Bone marrow (tissue), 2 donors: ENCODE measurements at regions not wholly inside any gene's neighbourhood (a gene's known extent, or its start where the extent isn't known, plus 50 kb on each side); places are given as distances from the start of the nearest gene placed in this dataset.

Source experiments
- DNase-seq, 2 donors: peaks; one replicate each; lab custom pipeline; 2025; lab: John Stamatoyannopoulos, UW

DNA sequence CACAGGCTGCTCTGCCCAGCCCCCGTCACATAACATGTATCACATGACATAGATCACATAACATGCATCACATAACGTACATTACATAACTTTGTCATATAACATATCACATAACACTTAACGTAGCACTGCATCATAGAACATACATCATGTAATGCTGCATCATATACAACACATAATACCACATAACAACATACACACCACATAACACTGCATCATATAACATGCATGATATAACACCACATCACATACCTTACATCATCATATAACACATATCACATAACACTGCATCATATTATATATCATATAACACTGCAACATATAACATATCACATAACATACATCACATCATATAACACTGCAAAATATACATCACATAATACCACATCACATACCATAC is 83.8 kb downstream of the AXIN2 start:
- no peak for DNase-seq

DNA sequence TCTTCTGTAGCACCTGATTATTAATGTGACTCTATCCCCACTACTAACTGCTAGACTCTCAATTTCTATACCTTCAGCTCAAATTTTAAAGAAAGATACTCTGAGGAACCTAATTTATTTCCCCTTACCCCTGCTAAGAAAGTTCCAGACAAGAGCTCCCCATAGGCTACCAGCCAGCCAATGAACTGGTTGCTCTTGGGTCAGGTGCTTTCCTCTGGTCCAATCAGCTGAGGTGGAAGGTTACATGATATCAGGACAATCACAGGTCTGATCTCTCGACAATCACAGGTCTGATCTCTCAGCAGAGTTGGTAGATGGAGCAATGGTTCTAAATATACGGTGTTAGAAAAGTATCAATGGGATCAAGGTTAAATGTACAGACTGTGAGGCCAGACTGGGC is 86.8 kb downstream of the AXIN2 start:
- no peak for DNase-seq

DNA sequence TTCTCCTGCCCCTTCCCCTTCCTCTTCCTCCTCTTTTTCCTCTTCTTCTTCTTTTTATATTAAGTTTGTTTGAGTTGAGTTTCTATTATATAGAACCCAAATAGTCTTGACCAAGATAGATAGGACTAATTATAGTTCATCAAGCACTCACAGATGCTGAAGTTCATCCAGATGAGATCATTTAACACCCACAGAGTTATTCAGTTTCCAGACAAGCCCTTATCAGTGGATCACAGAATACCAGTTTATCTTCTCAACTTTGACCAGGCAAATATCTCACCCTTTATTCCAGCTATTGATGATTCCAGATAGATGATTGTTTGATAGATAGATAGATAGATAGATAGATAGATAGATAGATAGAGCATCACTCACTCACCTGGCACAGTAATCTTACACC is 87.5 kb downstream of the AXIN2 start:
- no peak for DNase-seq

DNA sequence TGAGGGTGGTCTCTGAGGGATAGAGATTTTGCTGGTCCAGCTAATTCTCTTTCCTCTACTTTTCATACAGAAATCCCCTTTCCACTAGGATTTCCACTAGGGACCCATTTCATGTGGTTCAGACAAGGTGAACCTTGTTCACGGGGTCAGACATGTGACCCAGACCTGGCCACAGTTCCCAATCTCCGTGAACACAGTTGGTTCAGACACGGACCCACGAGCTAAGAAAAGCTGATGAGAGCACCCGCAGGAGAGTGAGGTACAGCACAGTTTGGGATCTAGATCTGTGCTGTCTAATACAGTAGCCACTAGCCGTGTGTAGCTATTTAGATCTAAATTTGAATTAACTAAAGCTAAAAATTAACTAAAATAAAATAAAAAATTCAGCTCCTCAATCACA is 88.1 kb downstream of the AXIN2 start:
- no peak for DNase-seq

DNA sequence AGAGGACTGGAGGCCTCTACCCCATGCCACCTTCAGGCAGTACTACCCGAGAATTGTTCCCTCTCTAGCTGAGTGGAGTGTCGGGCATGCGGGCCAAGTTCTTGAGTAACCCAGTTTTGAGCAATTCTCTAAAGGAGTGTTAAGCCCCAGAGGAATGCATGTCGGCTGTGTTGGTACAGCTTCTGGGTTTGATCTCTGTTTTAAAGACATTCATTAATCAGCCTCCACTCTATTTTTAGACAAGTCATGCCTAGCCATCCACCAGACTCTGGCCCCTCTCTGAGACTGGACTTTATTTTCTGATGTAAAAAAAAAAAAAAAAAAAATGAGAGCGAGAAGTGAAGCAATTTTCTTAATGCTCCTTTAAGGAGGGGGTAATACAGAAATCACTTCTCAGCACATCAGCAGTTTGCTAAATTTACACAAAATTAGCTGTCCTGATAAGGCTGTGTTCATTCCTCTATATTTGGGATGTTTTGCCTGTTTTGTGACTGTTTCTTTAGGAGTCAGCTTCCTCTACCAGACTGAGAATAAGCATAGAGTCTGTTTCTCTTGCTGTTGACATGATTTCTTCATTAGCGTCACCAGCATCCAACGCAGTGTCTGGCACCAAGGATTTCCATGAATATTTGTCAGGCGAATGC is 88.7 kb downstream of the AXIN2 start:
- DNase-seq = no peak

DNA sequence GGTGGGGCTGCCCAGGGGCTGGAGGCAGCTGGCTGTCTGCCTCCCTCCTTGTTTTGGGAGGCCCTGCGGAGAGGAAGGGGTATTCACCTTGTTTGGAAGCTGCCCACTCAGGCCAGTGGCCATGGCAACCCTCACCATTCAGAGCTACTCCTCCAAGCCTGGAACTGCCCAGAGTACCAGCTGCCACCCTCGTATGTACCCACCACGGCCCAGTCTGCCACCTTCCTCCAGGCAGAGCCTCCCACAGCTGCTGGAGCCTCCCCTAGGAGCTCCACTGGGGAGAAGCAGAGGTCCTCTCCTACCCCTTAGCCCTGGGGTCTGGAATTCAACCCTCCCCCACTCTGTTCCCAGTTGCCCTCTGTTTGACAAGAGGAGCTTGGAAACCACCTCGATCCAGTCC is 90.7 kb downstream of the AXIN2 start:
- DNase-seq = no peak

DNA sequence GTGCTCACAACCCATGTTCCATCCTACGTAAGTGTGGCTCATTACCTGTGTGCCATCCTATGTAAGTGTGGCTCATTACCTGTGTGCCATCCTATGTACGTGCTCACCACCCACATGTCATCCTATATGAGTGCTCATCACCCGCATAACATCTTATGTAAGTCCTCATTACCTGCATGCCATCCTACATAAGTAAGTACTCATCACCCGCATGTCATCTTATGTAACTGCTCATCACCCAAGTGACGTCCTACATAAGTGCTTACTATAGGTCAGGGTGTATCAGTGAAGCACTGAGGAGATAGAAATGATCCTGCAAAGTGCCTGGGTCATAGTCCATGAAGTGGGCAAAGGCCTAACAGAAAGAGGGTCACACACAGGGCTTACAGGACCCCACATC is 93.1 kb downstream of the AXIN2 start:
- no peak for DNase-seq

DNA sequence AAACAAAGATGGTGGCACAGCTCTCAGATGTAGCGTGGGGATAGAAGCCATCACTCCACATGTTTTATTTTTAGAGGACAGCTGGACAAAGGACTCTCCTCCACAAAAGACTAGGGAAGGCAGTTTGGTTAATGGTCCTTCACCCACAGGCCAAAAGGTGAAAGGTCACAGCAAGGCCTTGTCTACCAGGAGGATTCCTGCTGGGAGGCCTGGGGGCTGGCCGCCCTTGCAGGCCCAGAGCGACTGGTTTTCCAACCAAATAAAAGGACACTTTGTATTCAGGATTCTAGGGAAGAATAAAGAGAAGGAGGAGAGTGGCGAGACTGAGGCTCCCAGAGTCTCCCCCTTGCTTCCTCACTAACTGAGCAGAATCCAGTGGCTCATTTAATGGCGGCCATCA is 94.3 kb downstream of the AXIN2 start:
- no peak for DNase-seq

DNA sequence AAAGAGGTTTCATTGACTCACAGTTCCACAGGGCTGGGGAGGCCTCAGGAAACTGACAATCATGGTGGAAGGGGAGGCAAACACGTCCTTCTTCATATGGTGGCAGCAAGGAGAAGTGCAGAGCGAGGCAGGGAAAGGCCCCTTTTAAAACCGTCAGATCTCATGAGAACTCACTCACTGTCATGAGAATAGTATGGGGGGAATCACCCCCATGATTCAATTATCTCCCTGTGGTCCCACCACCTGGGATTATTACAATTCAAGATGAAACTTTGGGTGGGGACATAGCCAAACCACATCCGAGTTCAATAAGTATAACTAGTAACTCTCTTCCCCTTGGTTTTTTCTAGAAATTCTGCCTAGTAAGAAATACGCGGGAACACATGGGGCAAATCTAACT is 94.9 kb downstream of the AXIN2 start:
- no peak for DNase-seq

DNA sequence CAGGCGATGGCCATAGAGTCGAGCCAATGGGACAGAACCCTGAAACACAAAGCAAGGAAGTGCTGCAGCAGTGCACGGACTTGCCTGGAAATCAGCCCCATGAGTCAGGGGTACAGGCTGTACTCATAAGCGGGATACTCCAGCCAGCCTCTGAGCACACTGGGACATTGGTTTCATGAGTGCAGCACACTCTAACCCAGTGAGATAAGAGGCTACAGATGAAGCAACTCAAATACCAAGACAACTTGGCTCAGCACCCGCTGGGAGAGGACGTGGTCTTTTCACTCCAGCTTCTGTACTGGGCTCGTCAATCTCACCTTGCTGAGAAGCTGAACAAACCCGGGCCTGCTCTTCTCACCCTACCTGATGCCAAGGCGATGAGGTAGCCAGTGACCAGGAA is 98.2 kb downstream of the AXIN2 start:
- no peak for DNase-seq

DNA sequence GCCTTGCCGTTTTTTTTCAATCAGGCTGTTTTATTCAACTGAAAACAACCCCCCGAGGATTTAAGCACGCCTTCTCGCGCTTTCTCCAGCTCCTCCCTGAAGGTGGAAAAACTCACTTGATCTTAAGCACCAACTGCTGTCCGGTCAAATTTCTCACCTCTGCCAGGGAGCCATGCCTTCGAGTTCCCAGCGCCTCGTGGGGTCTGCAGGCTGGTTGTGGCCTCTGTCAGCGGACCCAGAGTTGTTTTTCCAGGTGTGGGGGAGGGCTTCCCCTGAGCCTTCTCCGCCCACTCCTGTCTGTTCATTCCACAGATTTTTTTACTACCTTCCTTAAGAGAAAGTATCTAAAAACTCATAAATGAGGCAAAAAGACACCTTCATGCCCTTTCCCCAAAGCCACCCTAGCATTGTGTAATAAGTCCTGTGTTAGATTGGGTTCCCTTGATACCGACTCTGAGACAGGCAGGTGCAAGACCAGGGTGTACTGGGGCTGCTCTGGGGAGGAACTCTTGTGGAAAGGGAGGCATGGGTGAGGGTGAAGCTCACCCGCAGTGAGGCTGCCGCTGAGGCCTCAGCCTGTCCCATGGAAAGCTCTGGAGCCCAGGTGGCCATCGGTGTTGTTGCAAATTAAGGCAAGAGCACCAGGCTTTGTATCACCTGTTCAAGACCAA is 101.6 kb downstream of the AXIN2 start:
- DNase-seq = no peak

DNA sequence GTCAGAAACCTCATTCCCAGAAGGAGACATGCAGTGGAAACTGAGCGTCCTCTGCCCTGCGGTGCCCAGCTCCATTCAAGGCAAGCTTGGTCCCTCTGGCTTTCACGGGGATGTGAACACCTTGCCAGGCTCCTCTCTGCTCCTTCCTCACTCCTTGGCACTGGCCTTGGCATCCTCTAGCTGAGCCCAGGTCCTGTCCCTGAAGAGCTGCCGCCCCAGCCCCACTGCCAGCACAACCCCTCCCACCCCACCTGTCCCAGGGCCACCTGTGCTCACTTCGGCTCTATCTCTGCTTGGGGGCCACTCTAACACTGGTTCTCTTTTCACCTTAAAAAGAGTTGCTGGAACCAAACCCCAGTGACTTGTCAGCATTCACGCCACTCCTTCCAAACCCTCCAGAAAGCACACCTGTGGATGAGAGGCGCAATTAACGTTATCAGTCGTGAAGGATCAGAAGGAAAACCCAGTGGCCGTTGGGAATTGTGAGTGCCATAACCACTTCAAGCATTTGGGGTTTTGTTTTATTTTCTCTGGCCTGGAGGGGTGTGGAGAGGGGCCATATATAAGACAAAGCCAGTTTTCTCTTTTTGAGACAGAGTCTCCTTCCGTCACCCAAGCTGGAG is 103.7 kb downstream of the AXIN2 start:
- DNase-seq = no peak

DNA sequence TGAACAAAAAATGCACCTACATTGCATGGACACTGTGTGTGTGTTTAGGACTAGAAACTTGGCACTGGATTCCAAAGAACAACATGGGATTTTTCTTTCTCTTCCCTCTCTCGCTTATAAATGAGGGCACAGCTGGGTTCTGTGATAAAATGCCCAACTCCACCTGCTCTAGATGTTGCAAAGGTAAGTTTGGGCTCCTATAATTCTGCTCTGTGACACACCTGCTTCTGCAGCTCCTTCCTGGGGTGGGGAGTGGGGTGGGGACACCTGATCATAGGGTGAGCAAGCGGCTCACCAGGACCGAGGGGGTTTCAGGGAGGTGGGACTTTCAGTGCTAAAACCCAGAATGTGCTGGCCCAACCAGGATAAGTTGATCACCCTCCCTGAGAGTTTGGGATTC is 104.3 kb downstream of the AXIN2 start:
- DNase-seq = no peak

DNA sequence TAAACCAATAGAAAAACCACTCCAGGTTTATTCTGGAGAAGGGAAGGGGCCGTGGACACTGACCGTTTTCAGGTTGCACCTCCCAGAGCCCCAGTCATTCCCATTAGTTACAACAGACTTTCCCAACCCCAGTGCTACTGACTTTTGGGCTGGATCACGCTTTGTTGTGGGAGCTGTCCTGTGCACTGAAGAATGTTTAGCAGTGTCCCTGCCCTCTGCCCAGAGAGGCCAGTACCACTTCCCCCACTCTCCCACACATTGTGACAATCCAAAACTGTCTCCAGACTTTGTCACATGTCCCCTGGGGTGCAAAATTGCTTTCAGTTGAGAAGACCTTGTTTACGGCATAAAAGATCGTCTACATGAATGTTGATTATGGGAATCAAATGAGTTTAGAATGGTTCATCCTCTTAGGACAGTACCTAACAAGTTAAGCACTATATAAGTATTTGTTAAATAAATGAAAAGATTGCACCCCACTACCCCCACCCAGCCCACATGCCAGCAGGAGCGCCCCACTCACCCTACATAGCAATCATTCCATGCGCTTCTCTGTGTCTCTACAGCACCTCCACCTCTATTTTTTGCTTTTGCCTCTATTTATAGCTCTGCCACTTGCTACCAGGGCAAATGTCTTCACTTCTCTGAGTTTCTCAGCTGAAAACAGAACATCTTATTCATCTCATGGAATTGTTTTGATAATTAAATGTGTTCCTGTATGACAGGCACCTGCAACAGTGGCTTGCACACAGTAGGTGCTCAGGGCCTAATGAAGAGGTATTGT is 104.9 kb downstream of the AXIN2 start:
- no peak for DNase-seq

DNA sequence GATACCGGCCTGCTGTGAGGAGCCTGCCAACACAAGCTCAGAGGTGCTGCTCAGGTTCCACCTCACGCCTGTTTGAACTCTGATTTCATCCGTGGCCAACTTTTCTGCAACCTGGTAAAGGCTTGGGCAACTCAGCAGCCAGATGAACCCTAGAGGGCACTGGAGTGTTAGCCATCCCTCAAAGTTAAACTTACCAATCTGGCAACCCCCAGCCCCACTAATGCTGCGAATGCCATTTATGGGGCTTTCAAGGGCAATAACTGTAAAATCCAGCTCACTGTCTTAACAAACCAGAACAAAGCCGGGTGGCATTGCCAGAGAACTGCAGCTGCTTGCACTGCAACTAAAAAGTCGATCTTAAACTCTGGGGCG is 105.5 kb downstream of the AXIN2 start:
- no peak for DNase-seq

DNA sequence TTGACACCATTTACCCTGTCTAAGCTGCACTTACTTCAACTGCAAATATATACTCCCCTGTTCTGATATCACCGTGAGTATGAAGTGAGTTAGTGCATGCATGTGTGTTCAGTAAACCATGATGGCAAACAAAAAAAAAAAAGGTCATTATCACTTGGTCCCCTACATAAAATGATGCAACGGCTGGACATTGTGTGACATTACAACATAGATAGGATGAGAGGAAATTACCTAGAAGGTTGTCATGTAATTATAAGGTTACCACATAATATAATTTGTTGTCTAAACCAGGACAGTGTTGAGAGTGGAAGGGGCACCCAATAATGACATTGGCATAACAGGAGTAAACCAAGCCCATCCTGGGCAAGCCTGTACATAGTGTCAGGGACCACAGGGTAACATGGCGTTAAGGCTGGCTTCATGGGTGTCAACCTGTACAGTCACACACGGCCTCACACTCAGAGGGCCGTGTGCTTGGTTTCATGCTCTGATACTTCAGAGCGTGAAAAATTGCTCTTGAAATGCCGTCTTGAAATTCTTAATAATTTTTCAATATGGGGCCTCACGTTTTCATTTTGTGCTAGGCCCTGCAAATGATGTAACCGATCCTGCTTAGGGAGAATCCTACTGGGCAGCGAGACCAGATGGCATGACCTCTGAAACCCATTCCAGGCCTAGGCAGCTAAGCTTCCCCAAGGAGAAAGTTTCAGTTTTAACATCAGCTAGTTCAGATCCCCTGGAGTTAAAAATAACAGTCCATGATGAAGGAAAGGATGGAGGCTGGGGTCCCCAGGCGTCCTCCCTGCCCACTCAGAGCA is 106.1 kb downstream of the AXIN2 start:
- DNase-seq = no peak

DNA sequence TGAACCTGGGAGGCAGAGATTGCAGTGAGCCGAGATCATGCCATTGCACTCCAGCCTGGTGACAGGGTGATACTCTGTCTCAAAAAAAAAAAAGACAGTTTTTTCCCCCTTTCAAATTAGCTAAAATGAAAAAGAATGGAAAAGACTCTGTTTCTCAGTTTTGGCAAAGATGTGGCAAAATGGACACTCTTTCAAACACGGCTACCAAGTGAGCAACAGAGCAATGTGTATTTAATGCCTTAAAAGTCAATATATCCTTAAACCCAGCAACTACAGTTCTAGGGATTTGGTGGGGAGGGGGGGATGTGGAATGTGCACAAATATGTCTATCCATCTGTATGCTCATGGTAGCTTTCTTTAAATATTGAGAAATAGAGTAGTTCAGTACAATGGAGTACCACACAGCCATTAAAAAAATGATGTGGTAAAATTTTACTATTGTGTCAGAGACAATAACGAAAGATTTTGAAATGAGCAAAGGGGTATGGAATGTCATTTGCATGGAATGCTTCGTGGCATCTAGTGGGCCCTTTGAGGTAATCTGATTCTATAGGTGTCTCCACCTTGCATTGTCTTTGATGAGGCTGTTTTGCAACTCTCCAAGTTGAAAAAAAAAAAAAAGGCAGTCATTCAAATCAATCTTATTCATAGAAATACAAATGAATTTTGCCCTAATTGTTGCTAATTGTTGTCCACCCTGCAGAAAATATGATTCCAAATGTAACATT is 108.1 kb downstream of the AXIN2 start:
- DNase-seq = no peak

DNA sequence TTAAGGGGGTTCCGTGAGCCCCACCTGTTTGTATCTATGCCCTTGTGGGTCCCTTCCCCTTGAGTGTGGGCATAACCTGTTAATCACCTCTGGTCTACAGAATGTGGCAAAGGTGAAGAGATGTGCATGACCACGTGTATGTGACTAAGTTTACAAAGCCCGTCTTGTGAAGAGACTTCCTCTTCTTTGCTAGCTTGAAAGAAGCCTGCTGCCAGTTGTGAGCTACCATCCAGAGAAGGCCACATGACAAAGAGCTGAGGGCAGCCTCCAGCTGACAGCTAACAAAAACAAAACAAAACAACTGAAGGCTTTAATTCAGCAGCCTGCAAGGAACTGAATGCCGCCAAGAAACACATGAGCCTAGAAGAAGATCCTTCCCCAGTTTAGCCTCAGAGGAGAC is 112.0 kb downstream of the AXIN2 start:
- DNase-seq = no peak

DNA sequence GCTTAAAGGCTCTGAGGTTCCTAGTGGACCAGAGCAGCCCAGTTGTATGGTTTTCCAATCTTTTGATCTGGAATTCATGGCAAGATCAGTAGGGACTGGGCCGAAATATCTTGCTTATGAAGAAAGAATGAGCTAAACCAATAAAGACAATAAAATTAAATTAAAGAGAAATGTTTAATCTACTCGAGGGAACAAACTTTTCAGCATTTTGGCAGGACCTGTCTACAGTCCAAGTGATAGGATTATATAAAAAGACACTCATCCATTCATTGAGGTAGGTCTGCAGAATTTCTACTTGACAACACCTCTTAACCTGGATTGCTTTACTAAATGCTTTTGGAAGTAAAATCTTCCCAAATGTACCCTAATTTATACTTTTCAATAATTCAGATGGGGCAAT is 113.6 kb downstream of the AXIN2 start:
- DNase-seq = no peak

DNA sequence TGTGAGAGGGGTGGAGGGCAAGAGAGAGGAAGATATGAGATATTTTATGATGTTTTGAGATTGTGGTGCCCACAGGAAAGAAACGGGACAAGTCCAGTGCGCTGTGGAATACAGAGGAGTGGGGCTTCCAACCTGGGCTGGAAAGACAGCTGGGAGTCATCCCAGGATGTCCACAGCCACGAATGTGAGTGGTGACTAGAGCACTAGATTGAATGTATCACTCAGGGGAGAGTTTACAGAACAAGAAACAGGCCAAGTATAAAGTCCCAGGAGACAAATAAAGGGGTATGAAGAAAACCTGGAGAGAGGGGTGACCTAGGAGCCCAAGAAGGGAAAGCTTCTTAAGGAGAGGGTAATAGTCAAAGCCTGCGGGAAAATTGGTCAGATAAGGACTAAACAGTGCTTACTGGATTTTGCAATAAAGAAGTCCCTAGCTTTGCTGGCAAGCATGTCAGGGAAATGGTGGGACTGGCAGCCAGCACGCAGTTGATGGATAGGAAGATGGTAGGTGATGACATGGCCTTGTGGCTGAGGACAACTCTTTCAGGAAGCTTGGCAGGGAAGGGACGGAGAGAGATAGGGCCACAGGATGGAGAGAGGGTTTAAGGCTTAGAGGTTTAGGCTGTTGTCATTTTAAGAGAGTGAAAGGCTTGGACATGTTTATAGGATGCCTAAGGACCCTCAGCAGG is 114.5 kb downstream of the AXIN2 start:
- DNase-seq = no peak

DNA sequence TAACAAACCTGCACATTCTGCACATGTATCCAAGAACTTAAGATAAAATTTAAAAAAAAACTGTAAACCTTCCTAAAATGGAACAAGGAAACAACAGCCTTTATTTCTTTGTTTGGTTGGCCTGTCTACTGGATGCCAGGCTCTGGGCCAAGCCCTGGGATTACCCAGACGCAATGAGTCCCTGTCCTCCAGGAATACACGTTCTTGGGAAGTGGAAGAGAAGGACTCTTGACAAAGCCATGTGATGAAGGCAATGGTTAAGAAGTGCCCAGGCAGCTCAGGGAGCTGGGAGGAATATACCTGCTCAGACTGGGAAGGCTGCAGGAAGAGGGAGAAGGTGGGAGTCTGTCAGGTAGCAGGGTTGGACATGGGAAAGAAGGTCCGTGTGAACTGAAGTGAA is 115.4 kb downstream of the AXIN2 start:
- no peak for DNase-seq
